Kidney glomerular epithelial cell (primary cell): ENCODE measurements at regions not wholly inside any gene's neighbourhood (a gene's known extent, or its start where the extent isn't known, plus 50 kb on each side); places are given as distances from the start of the nearest gene placed in this dataset.

Source experiments
- DNase-seq: peaks from one replicate; lab custom pipeline; 2025; lab: John Stamatoyannopoulos, UW

DNA sequence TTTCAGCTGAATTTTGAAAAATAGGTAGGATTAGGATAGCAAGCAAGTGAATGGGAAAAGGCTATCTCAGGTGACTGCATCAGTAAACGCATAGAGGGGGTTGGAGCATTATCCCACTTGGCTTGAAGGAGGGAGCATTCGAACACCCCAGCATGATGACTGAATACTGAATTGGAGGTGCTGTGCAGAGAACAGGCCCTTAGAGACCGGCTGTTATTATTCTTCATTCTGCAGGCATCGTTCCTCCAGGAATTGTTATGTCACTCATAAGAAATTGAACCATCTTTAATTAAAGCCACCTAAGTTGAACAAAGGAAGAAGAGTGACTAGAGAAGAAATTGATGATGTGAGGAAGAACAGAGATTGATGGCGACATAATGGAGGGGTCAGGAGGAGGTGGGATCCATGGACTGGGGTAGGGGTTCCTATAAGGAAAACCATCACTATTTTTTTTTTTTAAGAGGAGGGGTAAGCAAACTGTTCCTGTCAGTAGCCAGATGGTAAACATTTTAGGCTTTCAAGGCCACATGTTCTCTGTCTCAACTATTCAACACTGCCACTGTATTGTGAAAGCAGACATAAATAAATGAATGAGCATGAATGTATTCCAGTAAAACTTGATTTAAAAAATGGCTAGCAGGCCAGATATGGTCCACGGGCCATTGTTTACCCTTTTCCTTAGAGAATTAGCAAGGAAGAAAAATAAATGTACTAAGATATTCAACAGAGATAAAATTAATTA is 264.7 kb upstream of the TAC1 start:
- no peak for DNase-seq

DNA sequence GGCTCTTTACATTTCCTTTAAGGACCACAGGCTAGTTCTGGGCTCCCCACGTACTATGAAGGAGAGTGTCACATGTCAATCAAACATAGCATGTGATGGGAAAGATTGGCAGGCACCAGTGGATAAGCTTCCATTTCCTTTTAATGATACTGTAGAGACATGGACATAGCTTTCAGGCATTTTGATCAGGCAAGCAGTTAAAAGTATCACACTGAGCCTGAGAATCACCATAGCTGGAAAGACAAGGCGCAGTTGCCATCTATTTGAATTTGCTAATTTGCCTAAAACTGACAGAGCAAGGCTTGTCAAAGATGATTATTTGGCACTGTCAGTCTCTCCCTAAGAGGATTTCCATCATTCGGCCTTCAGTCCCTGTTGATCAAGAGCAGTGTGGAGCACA is 263.4 kb upstream of the TAC1 start:
- DNase-seq, result no peak

DNA sequence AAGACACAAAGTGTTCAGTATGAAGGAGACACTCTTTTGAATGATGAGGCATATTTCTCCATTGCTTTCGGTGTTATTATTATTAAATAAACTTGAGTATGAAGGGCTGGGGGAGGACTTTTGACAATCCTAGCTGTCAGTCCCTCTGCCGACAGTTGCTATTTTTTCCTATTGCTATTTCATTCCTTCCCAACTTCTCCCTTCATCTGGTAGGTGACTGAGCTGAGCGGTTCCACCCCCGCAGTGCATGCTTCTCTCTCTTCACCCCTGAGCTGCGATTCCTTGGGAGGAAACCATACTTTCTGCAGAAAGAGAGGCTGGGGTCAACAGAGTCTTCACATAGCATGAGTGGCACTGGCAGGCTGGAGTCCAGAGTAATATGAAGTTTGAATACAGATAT is 261.2 kb upstream of the TAC1 start:
- no peak for DNase-seq

DNA sequence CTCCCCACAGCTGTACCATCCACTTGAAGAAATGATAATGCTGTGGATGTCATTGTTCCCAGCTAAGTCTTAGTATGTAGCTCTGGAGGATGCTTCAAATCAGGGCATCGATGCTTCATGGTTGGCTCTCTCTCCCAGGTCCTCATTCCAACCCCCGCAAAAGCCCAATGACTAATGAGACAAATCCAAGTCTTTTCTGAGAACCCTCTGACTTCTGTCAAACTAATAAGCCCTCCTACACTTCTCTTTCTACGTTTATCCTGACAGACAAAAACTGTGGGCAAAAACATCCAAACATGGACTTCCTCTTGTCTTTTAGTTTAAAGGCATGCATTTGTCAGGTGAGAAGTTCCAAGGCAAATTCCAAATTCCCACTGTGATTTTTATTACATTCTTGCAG is 260.4 kb upstream of the TAC1 start:
- no peak for DNase-seq

DNA sequence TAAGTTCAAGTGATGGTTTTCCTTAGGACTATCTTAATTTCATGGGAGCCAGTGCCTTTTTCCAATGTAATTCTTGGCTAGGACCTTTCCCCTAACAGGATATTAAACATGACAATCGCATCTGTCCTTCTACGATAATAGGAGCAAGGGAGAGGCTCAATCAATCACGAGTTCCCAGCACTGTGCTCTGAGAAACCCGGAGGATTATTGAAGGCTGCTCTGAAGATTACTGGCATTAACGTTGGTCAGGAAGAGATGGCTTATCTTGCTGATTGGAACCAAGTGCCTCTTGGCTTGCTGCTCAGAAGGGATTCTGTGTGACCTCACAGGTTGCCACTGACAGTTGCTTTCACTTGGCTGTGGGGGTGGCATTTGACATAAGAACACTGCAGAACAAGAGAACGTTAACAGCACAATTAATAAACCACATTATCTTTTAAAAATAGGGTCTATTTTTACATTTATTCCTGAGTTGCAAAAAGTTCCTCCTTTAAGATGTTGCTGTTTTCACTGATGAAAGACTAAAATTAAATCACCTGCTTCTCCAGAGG is 252.1 kb upstream of the TAC1 start:
- no peak for DNase-seq

DNA sequence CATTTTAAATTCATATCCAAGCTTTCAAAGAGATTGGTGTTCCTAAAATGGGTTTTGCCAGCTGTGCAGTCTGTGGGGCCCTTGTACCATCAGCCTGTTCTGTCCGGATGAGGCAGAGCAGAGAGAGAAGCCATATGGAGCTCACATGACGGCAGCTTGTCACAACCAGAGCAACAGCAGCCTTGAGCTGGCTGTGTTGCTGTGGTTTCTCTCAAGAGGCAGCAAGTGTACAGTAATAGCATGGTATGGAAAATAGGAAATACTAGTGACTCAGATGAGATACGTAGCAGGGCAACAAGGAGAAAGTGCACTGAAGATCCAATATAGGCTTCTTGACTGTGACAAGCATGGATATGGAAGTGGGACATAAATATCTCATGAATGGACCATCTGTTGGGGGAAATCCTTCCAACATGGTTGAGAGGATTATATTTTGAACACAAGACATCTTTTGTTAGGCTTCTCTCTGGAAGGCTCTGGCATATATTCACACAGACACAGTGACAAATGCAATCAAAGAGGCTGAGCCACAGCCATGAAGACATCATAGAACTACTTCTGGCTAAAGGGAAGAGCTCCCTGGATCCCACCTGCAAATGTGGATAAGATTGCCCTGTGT is 251.0 kb upstream of the TAC1 start:
- DNase-seq, result no peak

DNA sequence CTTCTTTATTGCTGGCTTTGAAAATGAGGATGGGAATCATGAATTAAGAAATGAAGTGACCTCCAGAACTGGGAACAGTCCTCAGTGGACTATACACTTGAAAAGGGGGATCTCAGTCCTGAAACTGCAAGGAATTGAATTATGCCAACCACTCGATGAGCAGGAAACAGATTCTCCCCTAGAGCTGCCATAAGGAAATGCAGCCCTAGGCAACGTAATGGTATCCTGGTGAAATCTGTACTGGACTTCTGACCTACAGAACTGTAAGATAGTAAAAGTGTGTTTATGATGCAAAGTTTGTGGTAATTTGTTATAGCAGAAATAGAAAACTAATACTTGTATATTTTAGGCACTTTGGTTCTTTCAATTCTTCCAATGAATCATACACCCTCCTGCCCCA is 236.4 kb upstream of the TAC1 start:
- no peak for DNase-seq

DNA sequence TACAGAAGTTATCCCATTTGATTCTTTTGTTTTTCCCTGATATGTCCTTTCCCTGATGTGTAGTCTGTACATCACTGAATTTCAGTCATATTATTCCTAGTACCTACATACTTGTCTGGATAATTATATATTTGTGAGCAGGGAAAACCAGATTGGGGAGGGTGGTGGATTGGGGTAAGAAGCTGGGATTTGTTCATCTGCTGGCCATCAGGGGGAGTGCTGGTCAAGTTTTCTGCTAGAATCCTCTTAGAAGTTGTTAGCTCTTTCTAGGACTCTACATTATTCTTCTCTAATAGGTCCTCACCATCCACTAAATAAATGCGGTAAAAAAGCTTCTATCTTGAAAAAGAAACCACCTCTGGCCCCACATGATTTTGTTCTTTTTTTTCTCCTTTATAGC is 232.7 kb upstream of the TAC1 start:
- no peak for DNase-seq

DNA sequence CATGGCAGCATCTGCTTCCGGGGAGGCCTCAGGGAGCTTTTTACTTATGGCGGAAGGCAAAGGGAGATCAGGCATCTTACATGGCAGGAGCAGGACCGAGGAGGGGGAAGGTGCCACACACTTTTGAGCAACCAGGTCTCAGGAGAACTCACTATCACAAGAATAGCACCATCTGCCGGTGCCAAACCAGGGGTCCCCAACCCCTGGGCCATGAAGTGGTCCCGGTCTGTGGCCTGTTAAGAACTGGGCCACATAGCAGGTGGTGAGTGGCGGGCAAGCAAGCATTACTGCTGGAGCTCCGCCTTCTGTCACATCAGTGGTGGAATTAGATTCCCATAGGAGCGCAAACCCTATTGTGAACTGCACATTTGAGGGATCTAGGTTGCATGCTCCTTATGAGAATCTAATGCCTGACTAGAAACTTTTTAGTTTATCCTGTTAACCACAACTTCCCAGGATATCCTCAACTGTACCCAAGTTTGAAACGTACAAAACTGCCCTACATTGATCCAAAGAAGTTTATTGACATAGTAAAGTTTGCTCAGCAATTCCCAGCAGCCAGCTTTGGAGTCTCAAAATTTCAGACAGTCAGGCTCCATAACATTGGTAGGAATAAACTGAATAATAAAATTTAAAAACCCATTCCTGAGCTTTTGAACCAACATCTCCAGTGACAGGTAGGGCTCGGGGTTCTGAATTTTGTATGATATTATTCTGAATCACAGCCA is 228.4 kb upstream of the TAC1 start:
- DNase-seq, result no peak

DNA sequence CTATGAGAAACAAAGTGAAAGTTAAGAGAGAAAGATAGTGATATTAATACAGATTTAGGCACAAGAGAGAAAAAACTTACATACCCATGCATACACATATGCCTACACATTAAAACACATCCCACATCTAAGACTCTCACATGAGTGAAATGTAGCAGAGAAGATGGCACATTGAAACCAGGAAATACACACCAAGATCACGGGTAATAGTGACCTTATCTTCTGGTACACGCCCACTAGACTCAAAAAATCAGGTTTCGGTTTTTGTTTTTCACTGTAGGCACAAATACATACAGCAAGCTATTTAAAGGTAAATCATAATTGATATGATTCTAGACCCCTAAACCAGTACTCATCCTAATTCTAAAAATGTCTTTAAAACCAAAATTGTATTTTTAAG is 225.2 kb upstream of the TAC1 start:
- DNase-seq, result no peak

DNA sequence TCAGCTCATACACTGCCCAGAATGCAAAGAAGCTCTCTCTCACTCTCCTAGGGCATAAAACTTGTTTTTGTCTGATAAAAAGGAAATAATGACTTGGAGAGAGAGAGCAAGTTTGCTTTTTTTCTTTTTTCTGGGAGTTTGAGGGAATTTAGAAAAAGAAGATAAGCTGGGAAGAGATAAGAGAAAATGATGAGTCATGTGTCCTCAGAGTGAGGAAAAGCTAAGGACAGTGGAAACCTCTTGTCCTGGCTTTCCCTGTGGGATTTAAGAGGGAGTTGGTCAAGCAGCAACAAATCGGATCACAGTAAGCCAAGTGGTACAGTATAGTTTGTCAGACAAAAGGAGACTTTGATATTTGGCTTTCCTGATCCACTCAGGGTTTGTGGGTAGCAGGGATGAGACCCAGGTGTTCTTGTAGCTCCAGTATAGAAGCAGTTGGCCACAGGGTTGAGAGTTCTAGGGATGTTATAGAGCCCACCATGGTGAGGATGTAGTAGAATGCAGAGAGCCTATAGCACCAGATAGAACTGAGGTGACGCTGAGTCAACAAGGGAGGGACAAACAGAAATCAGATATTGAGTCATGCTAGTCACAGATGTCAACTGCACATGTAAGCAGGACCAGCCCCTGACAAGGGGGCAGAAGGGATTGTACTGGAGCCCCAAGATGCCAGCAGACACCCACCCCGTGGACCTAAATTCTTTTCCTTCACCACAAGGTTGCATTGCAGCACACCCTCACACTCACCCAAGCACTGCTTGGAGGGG is 219.3 kb upstream of the TAC1 start:
- DNase-seq, result no peak

DNA sequence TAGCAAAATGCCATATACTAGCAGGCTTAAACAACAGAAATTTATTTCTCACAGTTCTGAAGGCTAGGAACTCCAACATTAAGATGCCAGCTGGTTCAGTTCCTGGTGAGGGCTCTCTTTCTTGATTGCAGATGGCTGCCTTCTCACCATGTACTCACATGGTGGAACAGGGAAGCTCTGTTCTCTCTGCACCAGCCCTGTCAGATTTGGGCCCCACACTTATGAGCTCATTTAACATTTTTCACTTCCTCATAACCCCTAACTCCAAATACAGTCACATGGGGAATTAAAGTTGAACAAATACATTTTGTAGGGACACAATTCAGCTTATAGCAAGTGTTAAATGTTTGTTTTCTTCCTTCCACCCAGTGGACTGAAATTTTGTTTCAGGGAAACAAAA is 218.6 kb upstream of the TAC1 start:
- no peak for DNase-seq

DNA sequence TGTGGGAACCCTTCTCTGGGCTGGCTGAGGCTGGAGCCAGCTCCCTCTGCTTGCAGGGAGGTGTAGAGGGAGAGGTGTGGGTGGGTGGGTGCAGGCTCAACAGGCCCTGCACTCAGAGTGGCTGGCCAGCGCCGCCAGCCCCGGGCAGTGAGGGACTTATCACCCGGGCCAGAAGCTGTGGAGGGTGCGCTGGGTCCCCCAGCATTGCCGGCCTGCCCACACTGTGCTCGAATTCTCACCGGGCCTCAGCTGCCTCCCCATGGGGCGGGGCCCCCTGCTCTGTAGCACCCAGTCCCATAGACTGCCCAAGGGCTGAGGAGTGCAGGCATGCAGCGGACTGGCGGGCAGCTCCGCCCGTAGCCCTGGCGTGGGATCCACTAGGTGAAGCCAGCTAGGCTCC is 190.7 kb upstream of the TAC1 start:
- DNase-seq, result no peak

DNA sequence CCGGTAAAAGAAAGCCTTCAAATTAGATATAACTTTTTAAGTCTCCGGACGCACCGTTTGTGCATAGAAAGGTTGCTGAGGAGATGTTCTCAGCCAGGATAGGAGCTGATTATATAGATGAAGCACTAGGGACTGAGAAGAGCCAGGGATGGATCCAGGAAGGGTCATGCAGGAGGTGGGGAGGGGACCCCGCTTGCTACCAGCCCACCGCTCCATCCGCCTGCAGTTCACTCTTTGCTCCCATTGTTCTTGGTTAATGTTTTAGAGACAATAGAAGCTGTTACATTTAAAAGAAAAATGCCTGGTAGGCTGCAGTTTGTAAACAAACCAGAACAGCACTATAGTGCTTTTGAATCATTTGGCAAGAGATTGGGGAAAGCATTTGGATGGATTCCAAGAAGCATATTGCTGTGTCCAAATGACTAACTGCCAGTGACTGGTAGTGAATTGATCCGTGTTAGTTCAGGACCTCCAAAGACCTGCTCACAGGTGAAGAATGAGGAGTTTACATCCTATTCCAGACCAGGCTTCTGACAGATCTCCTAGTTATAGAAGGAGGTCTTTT is 175.9 kb upstream of the TAC1 start:
- no peak for DNase-seq

DNA sequence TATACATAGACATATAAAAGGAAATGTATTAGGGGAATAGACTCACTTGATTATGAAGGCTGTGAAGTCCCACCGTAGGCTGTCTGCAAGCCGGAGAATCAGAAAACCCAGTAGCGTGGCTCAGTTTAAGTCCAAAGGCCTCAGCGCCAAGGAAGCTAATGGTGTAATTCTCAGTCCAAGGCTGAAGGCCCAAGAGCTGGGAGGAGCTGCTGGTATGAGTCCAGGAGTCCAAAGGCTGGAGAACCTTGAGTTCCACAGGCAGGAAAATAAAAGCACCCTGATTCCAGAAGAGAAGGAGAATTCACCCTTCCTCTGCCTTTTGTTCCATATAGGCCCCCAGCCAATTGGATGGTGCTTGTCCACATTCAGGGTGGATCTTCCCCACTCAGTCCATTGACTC is 166.2 kb upstream of the TAC1 start:
- DNase-seq, result no peak

DNA sequence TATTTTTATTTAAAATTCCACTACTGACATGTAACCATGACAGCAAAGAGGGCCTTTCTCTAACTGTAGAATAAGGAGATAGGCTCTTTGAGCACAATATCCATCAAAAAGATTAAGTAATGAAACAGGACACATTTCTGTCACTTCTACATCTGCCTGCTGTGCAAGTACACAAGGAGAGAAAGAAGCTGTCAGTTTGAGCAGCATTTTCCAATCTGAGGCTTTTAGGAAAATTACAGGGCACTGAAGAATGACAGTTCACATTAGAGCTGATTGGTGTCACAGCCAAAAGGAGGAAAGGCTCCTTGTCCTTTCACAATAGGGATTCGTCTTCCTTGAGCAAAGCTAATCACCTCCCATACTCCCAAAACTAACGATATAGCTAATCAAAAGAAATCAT is 158.8 kb upstream of the TAC1 start:
- no peak for DNase-seq

DNA sequence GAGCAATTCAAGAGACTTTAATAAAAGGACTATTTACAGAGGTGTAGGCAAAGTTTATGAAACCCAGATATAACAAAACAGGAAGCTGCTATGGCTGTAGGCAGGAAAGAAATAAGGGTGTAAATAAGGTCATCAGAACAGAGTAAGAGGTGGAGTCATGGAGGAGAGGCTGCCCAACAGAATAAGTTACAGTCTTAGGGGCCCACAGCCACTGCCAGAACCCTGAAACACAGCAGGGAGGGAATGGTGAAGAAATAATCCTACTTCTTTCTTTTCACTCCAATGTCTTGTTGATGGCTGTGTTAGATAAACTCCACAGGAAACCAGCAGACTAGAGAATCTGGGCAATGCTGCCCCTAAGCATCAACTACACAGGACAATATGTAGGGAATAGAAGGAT is 155.8 kb upstream of the TAC1 start:
- no peak for DNase-seq

DNA sequence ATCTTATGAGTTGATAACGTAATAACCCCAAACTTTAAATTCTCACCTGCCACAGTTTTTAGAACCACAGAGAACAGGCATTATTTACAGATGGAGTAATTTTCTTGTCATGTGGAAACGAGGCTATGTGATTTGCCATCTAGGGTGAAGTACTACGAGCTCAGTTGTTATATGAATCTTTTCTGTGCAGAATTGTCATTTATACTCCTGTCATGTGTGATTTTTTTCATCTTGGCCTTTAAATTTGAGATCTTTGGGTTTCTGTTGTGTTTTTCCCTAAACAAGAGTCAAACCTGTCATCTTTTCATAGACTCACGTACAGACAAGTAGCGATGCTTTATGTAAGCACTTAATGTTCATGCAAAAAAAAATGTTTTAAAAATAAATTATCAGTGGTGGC is 153.7 kb upstream of the TAC1 start:
- DNase-seq, result no peak

DNA sequence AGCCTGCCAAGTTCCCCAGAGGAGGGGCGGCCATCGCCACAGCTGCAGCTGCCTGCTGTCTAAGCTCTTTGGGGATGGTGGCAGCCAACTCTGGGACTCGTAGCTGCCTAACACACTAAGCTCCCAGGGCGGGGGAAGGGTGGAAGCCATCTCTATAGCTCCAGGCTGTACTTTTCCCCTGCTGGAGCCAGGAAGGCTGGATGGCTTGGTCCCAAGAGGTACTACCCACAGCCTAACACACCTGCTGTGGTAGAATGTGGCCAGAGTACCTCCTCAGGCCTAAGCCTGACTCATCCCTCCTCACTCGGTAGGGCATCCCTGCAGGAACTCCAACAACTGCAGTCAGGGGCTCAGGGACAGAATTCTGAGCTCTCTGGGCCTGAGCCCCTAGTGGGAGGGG is 151.7 kb upstream of the TAC1 start:
- DNase-seq, result no peak

DNA sequence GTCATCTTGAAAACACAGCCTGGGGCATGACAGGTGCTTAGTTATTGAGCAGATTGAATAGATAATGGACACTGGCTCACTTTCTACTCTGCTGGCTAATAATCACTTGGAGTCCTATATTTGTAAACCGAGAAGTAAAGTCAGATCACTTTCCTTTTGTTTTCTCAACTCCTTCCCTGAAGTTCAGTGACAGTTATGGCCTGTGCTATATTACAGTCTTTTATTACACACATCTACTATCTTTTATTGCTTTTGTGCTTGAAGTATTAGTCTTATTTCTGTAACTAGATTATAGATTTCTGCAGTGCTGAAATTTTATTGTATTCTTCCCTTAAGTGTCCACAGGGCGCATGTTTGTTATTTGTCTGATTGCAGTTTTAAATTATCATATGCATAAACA is 136.4 kb upstream of the TAC1 start:
- DNase-seq, result no peak

DNA sequence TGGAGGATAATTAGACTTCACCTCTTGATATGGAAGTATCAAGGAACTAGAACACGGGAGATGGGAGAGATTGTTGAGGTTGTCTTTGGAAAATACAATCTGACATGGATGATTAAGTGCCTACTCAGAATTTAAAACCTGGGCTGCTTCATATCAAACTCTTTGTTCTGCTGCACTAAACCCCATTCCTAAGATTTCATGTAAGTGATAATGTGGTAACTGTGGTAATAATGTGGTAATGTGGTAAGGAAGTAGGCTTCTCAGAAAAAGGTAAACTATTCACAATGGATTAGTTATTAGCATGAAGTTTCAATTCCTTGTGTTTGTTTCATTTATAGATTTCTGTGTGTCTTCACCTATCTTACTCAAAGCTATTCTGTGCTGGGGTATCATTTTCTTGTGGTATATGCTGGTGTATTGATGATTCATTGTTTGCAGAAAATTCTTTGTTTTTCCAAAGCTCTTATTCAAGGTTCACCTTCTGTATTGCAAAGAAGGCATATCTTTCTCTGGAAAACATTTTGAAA is 129.9 kb upstream of the TAC1 start:
- DNase-seq, result no peak

DNA sequence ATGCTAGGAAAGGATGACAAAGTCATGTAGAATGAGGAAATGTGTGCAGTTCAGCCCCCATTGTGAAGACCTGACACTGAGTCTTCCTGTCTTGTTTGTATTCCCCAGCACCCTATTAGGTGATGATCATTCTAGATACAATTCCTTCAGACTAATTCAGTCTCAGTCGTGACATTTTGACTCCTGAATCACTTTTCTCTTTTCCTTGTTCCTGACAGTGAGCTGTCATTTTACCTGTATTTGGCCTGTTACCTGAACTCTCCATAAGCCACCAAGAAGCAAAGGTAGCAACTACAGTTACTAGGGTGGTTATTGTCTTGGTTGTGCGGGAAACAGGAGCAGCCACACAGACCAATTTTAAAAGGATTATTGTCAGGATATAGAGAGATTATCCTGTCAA is 111.4 kb upstream of the TAC1 start:
- no peak for DNase-seq
